KMS-11 (cell line): ENCODE measurements at regions not wholly inside any gene's neighbourhood (a gene's known extent, or its start where the extent isn't known, plus 50 kb on each side); places are given as distances from the start of the nearest gene placed in this dataset.

Source experiments
- H2AFZ ChIP-seq: fragments of 200-600 bp; sonication (generic); 2 replicates; pipeline ENCODE4 v1.6.1; 2016; ENCODE audit warnings: antibody characterized with exemption, mixed run types, low read depth
- H3K27ac ChIP-seq: fragments of 200-600 bp; sonication (generic); 2 replicates; pipeline ENCODE4 v1.6.1; 2016; ENCODE audit warnings: mild to moderate bottlenecking, mixed run types
- H3K27me3 ChIP-seq: fragments of 200-600 bp; sonication (generic); 2 replicates; pipeline ENCODE4 v1.6.1; 2017; ENCODE audit warnings: mild to moderate bottlenecking, low read depth, mixed run types, moderate library complexity; ENCODE audit not compliant: insufficient read depth
- H3K36me3 ChIP-seq: fragments of 200-600 bp; sonication (generic); 2 replicates; pipeline ENCODE4 v1.6.1; 2017; ENCODE audit warnings: mild to moderate bottlenecking, mixed run types; ENCODE audit not compliant: insufficient read depth
- H3K4me1 ChIP-seq: fragments of 200-600 bp; sonication (generic); 2 replicates; pipeline ENCODE4 v1.6.1; 2016; ENCODE audit warnings: mild to moderate bottlenecking, low read depth, mixed run types; ENCODE audit not compliant: poor library complexity, severe bottlenecking
- H3K4me2 ChIP-seq: fragments of 200-600 bp; sonication (generic); 2 replicates; pipeline ENCODE4 v1.7.0; 2016; ENCODE audit warnings: mild to moderate bottlenecking, mixed run types
- H3K4me3 ChIP-seq: fragments of 200-600 bp; sonication (generic); IDR thresholded peaks from 2 replicates; pipeline ENCODE4 v1.6.1; 2017; ENCODE audit warnings: low read depth, low read length, mixed read lengths; ENCODE audit not compliant: insufficient read depth
- H3K79me2 ChIP-seq: fragments of 200-600 bp; sonication (generic); 2 replicates; pipeline ENCODE4 v1.6.1; 2016; ENCODE audit warnings: low read depth, mixed run types; ENCODE audit not compliant: insufficient read depth
- H3K9ac ChIP-seq: fragments of 200-600 bp; sonication (generic); 2 replicates; pipeline ENCODE4 v1.6.1; 2016; ENCODE audit warnings: mild to moderate bottlenecking, mixed run types
- H4K20me1 ChIP-seq: fragments of 200-600 bp; sonication (generic); 2 replicates; pipeline ENCODE4 v1.6.1; 2016; ENCODE audit warnings: mild to moderate bottlenecking, mixed run types; ENCODE audit not compliant: insufficient read depth
- CTCF ChIP-seq: fragments of 200-600 bp; sonication (generic); conservative IDR thresholded peaks from 2 replicates; pipeline ENCODE4 v1.6.1; 2017; ENCODE audit warnings: low read depth, mild to moderate bottlenecking, antibody characterized with exemption, low read length, moderate library complexity, mixed read lengths

DNA sequence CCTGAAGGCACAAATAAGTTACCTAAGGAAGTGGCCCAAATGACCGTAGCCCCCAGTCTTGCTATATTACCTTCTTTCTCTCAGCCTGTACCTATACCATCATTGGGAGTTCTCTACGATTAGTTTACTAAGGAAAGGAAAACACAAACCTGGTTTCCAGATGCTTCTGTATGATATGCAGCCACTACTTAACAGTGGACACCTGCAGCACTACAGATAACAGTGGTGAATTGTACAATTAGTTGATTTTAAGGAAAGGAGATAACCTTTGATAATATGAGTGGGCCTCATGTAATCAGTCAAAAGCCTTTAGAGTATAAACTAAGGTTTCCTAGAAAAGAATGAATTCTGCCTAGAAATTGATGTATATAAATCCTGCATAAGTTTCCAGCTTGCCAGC, 1157.4 kb downstream of the KCNT2 start:
- H3K4me2 ChIP-seq, result no peak overlapping the region
- no peaks in the 10 kb centered on the region for H3K36me3 ChIP-seq
- no peak overlapping the region for H3K27ac ChIP-seq
- H3K79me2 ChIP-seq, result no peaks in the 10 kb centered on the region
- no peaks in the 10 kb centered on the region for H3K4me1 ChIP-seq
- no peak overlapping the region for H3K9ac ChIP-seq
- no peaks in the 10 kb centered on the region for H3K27me3 ChIP-seq
- no peaks in the 10 kb centered on the region for H4K20me1 ChIP-seq
- TF ChIP-seq CTCF, result no peak
- no peak overlapping the region for H2AFZ ChIP-seq
- H3K4me3 ChIP-seq, result no peak overlapping the region

DNA sequence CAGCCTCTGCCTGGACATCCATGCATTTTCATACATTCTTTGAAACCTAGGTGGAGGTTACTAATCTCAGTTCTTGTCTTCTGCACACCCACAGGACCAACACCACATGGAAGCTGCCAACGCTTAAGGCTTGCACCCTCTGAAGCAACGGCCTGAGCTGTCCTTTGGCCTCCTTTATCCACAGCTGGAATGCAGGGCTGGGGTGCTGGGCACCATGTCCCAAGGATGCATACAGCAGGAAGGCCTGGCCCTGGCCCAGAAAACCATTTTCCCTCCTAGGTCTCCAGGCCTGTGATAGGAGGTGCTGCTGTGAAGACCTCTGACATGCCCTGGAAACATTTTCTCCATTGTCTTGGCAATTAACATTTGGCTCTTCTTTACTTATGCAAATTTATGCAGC, 1168.6 kb downstream of the KCNT2 start:
- TF ChIP-seq CTCF, result no peak
- no peak overlapping the region for H3K4me2 ChIP-seq
- no peak overlapping the region for H3K27ac ChIP-seq
- no peaks in the 10 kb centered on the region for H3K4me1 ChIP-seq
- H3K4me3 ChIP-seq, result no peak overlapping the region
- no peaks in the 10 kb centered on the region for H3K27me3 ChIP-seq
- no peaks in the 10 kb centered on the region for H3K36me3 ChIP-seq
- H3K9ac ChIP-seq, result no peak overlapping the region
- H4K20me1 ChIP-seq, result no peaks in the 10 kb centered on the region; the same call in 1 of the 2 replicates
- H2AFZ ChIP-seq, result no peak overlapping the region
- no peaks in the 10 kb centered on the region for H3K79me2 ChIP-seq

DNA sequence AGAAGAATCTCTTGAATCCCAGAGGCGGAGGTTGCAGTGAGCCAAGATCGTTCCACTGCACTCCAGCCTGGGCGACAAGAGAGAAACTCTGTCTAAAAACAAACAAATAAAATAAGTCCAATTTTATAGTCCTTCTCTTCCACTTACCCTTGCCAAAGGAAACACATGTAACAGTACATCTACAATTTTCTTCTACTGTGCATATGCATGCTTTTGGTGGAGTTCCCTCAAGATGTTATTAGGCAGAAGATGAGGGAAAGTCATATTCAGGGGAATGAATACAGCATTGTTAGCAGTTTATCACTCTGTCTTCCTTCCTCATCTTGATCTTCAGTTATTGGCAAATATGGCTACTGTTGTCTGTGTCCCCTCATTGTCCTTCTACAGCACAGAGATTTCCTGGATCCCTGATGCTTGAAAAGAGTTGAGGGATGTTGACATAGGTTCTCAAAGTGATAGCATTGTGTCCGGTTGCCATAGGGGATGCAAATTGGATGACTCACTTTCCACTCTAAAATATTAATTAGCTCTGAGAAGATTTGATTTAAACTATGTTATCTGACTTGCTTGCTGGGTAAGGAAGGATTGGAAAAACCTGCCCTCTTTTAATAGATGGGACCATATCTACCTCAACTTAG, 1173.6 kb downstream of the KCNT2 start:
- no peak overlapping the region for H3K4me3 ChIP-seq
- no peaks in the 10 kb centered on the region for H3K27me3 ChIP-seq
- H3K4me1 ChIP-seq, result no peaks in the 10 kb centered on the region
- TF ChIP-seq CTCF, result no peak
- H3K36me3 ChIP-seq, result no peaks in the 10 kb centered on the region
- no peaks in the 10 kb centered on the region; the same call in 1 of the 2 replicates for H4K20me1 ChIP-seq
- H2AFZ ChIP-seq, result no peak overlapping the region
- no peak overlapping the region for H3K4me2 ChIP-seq
- H3K9ac ChIP-seq, result no peak overlapping the region
- H3K79me2 ChIP-seq, result no peaks in the 10 kb centered on the region
- no peak overlapping the region for H3K27ac ChIP-seq

DNA sequence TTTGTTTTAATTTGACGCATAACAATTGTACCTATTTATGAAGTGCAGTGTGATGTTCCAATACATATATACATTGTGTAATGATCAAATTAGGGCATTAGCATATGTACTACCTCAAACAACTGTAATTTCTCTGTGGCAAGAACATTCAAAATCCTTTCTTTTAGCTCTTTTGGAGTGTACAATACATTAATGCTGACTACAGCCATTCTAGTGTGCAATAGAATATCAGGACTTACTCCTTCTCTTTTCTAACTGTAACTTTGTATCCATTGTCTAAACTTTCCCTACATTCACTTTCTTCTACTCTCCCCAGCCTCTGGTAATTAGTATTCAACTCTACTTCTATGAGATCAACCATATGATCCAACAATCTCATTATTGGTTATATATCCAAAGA, 1177.4 kb downstream of the KCNT2 start:
- TF ChIP-seq CTCF, result no peak

More for the DNA sequence above, 1177.4 kb downstream of the KCNT2 start:
- Histone ChIP-seq H3K4me1 (peaks cover 16% of the 10 kb centered on the region), H3K79me2 (no peaks in the 10 kb centered on the region), H3K9ac (no peak overlapping the region), H4K20me1 (no peaks in the 10 kb centered on the region), H3K27ac (no peak overlapping the region), H3K4me2 (no peak overlapping the region), H3K4me3 (no peak overlapping the region), H3K27me3 (no peaks in the 10 kb centered on the region), H2AFZ (no peak overlapping the region), H3K36me3 (no peaks in the 10 kb centered on the region)
